Coronary artery (tissue), 2 donors: ENCODE measurements at regions not wholly inside any gene's neighbourhood (a gene's known extent, or its start where the extent isn't known, plus 50 kb on each side); places are given as distances from the start of the nearest gene placed in this dataset.

Experiments
- DNase-seq: peaks from one replicate; pipeline ENCODE4 v3.0.0-alpha.2; 2017; ENCODE audit warnings: low spot score
- H3K27ac ChIP-seq, 2 donors: fragments of 200-600 bp; sonication (generic); one replicate each; pipeline ENCODE4 v1.5.1; 2016 to 2019
- H3K4me3 ChIP-seq: fragments of 200-600 bp; sonication (generic); 2 replicates; pipeline ENCODE4 v1.5.1; 2016; ENCODE audit warnings: mild to moderate bottlenecking, moderate library complexity
- TF ChIP-seq, protein P1 (sequence below): fragments of 200-600 bp; sonication (generic); IDR thresholded peaks from one replicate; pipeline ENCODE4 v1.5.1; 2019; ENCODE audit warnings: antibody characterized with exemption

DNA sequence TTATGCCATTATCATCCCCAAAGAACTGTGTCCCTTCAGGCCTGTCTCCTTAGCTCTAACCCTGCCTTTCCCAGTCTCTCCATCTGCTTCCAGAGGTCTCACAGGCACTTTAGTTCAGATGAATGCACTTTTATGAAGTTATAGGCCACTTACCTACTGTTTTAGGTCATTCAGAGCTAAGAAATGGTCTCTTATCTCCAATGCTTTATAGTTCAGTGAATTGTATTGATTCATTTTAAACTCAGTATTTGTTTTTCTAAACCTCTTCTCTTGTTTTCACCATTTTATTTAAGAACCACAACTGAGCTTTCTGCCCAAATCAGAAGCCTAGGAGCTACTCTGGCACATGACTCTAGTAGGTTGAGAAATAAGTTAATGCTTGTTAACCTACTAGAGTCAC lies 197.5 kb upstream of the ATP2B1 start:
- TF ChIP-seq, protein P1, sequence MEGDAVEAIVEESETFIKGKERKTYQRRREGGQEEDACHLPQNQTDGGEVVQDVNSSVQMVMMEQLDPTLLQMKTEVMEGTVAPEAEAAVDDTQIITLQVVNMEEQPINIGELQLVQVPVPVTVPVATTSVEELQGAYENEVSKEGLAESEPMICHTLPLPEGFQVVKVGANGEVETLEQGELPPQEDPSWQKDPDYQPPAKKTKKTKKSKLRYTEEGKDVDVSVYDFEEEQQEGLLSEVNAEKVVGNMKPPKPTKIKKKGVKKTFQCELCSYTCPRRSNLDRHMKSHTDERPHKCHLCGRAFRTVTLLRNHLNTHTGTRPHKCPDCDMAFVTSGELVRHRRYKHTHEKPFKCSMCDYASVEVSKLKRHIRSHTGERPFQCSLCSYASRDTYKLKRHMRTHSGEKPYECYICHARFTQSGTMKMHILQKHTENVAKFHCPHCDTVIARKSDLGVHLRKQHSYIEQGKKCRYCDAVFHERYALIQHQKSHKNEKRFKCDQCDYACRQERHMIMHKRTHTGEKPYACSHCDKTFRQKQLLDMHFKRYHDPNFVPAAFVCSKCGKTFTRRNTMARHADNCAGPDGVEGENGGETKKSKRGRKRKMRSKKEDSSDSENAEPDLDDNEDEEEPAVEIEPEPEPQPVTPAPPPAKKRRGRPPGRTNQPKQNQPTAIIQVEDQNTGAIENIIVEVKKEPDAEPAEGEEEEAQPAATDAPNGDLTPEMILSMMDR, result no peak
- no peak for DNase-seq
- Histone ChIP-seq H3K4me3 (no peak overlapping the region), H3K27ac (no peak overlapping the region)

GRCh38 chr12:89901906-89902642 lies 193.4 kb upstream of the ATP2B1 start:
- TF ChIP-seq, protein P1, result no peak
- DNase-seq, result no peak
- Histone ChIP-seq H3K4me3 (no peak overlapping the region), H3K27ac (no peak overlapping the region)

- no peak for DNase-seq
- Histone ChIP-seq H3K4me3 (no peak overlapping the region), H3K27ac (no peak overlapping the region)
- TF ChIP-seq, protein P1, result no peak
These were observed 192.7 kb upstream of the ATP2B1 start for GRCh38 chr12:89901319-89901718.

DNA sequence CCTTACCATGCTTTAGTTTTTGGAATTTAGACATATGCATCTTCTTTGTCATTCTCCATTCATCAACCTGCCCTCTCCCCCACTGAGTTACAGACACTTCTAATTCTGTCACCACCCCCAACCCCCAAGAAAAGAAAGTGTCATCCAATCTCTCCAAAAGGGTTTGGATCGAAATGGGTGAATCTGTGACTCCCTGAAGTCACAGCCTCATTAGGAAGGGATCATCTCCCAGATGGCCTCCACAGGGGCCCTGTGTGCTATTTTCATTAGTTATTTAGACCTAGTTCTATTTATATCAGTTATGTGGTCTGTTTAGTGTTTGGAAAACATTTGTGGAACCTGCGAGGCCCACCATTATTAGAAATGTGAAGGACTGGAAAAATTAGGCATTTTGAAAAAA lies 191.0 kb upstream of the ATP2B1 start:
- DNase-seq, result no peak
- TF ChIP-seq, protein P1, result no peak
- no peak overlapping the region for H3K4me3 ChIP-seq
- H3K27ac ChIP-seq, result no peak overlapping the region

DNA sequence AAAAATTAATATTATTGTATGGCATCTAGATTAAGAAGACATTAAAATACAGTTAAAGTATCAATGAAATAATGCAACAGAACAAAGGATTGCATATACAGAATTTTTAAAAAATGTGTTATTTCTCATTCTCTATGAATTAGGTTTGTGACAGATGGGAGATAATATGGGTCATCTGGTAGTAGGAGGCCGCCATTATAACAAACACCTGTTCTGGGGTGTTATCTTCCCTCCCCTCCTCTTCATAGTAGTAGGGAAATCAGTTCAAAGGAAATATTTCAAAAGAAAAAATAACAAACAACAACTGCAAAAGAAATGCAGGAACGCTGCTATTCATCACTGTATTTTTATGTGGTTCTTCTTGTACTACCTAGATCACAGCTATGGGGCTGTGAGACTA lies 187.0 kb upstream of the ATP2B1 start:
- DNase-seq, result no peak
- H3K4me3 ChIP-seq, result no peak overlapping the region
- TF ChIP-seq, protein P1, result no peak
- H3K27ac ChIP-seq, result no peak overlapping the region

DNA sequence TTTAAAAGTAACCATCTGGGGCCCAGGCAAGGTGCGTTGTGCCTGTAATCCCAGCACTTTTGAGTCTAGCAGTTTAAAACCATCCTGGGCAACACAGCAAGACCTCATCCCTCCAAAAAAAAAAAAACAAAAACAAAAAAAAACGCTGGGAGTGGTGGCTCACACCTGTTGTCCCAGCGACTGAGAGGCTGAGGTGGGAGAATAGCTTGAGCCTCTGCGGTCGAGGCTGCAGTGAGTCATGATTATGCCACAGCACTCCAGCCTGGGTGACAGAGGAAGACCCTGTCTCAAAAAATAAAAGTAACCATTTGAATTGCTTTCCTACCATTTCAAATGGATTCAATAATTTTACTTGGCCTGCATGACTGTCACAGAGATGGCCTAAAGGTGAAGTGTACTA lies 186.5 kb upstream of the ATP2B1 start:
- TF ChIP-seq, protein P1, result no peak
- Histone ChIP-seq H3K4me3 (no peak overlapping the region), H3K27ac (no peak overlapping the region)
- no peak for DNase-seq

DNA sequence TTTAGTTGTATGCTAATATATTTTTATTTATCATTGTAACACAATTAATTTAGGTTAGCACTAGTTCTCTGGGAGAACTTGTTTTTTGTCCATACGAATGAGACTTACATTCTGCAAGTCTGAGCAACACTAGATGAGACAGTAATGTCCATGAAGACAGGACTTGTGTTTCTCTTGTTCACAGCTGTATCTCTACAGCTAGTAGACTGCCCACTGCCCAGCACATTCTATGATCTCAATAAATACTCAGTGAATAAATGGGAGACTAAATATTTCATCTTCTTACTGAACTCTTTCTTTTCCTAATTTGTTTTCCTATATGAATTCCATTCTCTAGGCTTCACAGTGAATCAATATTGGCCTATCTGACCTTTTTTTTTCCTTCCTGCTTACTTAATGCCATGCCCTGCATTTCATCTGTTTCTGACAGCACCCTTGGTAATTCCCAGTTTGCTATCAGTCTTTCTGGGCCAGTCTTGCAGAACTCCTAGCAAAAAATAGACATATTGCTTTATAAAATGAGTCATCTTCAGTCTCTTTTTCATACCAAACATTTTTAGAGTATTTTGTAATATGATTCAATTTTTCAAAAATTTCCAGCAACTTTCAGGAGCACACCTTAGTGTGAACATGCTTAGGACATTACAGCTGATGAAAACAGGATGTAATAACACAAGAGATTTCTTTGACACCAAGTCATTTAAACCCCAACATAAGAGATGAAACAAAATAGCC lies 185.5 kb upstream of the ATP2B1 start:
- DNase-seq, result no peak
- Histone ChIP-seq H3K4me3 (no peak overlapping the region), H3K27ac (no peak overlapping the region)
- TF ChIP-seq, protein P1, result no peak
